Embryonic facial prominence (tissue), 1 donor: ENCODE measurements at regions not wholly inside any gene's neighbourhood (a gene's known extent, or its start where the extent isn't known, plus 50 kb on each side); places are given as distances from the start of the nearest gene placed in this dataset.

Source experiments
- DNase-seq: peaks from one replicate; pipeline ENCODE4 v3.0.0-alpha.2; 2016; ENCODE audit errors: extremely low spot score

DNA sequence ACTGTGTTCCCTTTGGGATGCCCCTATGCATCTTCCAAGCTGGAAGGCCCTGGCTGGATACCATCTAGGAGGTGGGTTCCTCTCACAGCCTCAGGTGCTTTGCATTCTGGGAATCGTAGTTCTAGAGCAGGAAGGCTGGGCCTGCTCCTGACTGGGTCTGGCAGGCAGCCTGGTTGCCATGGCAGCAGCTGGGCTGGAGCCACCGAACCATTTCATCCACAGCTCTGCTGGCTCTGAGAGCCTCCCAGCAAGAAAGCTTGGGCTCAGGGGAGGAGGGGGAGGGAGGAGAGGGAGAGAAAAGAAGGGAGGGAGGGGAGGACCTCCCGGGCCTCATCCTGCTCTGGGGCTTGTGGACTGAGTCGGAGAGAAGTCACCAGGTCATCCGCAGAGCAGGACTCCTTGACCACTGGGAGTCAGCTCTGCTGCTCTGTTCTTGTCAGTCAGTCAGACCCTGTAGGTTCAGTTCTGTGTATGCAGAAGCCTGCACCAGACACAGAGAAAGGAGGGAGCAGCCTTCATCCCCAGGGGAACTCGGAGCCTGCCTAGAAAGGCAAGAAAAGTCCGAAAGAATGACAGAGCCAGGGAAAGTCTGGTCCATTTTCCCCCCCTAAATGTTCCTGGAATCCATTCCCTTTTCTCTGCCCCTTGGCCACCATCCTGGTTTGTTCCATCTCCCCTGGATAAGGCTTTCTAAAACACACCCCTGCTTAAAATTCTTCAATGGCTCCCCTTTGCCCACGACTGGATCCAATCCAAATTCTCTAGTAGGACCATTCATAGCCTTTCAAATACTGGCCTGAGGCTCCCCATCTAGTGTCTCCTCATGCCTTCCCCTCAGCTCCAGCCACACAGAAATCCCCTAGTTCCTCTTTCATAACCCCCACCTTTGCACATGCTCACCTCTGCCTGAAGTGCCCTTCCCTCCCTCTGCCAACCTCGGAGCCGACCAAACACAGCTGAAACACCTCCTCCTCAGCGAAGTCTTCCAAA, 65.4 kb upstream of the ARAP3 start:
- DNase-seq = no peak

DNA sequence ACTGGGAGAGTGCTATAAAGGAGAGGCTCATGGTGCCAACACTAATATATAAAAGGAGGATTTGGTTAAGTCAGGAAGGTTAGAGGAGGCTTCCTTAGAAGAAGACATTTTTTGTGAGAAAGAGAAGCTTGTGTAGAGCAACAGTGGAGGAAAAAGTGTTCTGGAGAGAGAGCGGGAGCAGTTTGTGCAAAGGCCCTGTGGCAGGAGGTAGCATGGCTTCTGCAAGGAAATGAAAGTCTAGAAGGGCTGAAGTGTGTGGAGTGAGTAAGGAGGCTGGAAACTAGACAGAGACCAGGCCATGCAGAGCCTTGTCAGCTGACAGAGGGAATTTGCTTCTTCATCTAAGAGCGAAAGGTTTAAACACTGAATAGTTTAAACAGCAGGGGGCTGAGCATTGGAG, 64.4 kb upstream of the ARAP3 start:
- no peak for DNase-seq

DNA sequence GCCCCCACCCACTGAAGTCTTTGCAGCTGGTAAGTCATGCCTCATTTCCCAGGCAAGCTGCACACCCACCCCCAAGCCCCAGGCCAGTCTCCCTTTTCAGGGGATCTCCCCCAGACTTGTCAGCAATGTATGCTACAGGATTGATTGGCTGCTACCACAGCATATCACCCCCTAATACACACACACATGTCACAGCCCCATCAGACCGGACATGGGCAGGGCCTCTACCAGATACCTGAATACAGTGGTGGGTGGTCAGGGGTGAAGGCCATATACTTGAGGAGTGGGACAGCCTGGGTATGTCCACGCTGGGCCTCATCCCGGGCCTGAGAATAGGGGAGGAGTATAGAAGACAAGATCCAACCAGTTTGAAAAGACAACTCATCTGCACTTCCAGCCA, 63.4 kb upstream of the ARAP3 start:
- DNase-seq = no peak

DNA sequence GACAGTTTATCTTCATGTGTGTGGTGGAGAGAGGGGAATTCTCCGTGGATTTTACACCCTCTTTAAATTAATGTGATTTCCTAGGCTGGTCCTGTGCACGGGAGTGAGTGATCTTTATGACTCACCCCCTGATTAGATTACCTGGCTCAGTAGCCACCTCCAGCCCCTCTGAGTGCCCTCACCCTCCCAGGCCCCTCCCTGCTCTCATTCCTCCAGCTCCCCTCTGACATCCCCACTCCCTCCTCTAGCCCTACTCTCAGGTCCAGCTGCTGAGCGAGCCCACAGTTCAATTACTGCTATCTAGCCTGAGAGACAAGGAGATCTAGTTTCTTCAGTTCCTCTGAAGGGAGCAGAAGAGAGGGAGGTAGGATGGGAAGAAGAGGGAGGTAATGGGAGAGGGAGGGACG, 61.8 kb upstream of the ARAP3 start:
- no peak for DNase-seq

DNA sequence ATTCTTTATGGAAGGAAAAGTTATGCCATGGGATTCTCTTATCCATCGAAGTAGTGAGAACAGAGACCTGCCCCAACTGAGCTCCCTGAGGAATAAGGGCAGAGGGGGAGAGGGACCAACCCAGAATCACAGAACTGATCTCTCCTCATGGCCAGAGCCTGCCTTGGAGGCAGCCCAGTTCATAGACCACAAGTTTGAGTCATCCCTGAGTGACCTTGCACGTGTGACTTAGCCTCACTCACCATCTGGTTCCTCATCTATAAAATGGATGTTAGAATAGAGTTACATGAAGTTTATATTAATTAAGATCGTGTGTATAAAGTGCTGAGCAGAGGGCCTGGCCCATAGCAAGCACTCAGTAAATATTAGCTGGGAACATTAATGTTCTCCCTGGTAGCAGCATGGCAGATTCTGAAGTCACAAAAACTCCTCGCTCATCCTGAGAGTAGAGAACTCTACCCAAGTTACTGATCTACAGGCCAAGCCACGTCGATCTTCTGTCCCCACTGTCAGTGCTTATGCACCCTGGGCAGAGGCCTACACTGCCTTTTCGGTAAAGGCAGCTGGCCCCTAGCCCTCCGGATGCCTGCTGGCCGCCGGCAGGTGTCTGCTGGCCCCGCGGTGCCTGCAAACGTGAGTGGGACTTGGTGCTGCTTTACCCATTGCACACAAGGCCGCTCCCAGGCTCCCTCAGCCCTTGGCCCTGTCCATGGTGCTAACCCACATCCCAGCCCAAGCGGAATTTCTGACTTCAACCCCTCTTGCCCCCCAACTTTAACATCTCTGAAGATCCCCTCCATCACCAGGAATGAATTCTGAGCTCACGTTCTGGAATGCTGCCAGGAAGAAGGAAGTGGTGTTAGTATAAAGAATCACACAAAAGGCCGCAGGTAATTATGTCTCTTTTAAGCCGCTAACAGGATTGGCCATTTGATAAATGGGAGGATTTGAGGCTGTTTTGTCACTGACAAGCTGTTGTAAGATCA, 61.1 kb upstream of the ARAP3 start:
- DNase-seq = peak; percentile 13

DNA sequence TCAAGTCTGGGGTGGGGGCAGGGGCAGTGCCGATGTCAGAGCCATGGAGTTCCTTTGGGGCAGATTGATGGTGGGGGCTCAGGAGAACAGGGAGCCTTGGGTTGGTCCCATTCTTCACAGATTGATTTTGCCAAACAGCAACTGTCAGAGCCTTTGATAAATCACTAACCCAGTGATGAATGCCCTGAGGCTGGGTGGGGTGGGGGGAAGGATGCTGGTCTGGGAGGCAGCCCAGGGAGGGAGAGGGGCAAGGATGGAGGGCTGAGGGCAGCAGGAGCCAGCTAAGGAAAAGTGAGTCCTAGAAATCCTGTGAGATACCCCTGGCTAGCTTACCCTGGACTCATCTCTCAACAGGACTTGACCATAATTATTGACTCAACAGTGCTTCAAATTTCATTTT, 60.1 kb upstream of the ARAP3 start:
- no peak for DNase-seq

DNA sequence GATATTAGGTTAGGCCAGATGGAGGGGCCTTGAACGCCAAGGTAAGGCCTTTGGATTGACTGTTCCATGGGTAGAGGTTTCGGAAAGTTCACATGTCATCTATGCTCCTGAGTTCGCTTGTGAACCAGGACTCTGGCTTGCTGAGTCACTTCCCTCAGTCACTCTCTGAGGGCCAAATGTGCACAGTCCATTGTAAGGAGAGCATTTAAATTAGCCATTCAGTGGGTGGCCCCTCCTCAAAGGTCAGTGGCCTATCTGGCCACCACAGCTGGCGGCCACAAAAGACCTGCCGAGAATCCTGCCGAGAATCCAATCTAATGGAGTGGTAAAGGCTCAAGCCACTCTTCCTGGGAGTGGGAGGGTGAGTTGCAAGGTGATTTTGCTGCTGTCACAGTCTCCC, 58.9 kb upstream of the ARAP3 start:
- no peak for DNase-seq

DNA sequence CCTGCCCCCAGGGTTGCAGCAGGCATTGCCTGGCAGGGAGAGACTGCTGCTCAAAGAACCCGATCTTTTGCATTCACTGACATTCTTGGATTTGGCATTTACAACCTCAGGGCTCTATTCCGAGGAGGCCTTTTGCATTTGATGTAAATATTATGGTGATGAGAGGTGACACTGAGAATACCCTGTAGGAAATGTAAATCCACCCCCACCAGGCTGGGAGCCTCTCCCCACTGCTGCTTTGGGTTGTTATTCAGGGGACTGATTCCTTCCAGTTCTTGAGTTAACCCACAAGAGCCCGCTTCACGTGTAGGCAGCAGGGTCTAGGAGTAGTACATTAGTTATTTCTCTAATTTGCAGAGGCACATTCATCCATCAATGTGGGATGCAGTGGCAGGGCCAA, 55.5 kb upstream of the ARAP3 start:
- no peak for DNase-seq

DNA sequence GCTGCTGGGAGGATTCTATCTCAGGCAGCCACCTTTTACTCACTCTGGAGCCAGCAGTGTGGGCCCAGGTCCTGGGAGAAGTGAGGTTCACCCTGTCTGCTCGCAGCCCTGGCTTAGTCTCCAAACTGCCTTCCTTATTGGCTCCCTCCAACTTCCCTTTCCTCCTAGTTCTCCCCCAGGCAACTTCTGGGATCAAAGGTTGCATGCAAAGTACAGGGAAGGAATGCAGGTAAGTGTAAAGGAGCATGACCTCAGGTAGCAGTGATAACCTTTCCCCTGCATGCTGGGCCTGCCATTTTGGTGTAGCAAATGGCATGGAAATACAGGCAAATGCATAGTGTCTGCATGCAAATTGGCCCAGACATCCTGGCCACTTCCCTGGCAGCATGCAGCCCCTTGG, 53.8 kb upstream of the ARAP3 start:
- DNase-seq = no peak

DNA sequence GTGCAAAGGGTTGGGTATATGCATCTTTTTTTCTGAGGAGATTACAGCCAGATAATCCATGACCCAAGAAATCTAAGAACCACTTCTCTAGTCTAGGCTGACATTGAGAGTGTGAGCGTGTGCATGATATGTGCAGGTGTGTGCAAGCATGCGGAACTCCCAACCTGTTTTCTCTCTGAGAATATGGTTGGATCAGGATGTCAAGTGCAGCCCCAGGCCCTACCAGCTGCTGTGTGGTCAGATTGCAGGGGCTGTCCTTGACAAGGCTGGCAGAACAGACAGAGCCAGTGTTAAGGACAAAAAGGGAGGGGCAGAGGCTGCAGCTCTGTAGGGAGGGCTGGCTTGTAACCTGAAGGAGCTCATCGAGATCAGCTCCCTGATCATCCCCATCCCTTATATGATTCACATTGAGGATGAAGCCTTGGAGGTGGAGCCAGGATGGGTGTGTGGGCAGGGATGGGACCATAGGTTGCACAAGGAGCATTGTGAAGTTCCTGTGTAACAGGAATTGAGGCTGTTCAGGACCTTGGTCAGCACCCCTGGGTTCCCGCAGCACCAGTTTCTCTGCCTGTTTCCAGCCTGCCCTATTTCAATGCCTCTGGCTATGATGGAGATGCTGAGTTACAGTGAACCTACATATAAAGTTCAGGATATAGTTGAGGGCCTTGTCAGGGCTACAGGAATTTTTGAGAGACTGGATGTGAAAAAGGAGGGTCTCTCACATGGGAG, 52.6 kb upstream of the ARAP3 start:
- DNase-seq = no peak

DNA sequence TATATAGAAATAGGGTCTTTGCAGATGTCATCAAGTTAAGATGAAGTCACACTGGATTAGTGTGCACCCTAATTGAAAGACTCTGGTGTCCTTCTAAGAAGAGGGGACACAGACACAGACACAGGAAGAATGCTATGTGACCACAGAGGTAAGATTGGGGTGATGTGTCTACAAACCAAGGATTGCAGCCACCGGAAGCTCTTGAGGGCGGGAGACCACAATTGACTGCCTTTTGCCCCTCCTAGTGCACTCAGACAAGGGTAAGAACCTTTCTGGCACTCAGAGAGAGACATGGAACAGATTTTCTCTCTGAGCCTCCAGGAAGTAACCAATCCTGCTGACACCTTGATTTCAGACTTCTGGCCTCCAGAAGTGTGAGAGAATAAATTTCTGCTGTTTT, 51.2 kb upstream of the ARAP3 start:
- no peak for DNase-seq

DNA sequence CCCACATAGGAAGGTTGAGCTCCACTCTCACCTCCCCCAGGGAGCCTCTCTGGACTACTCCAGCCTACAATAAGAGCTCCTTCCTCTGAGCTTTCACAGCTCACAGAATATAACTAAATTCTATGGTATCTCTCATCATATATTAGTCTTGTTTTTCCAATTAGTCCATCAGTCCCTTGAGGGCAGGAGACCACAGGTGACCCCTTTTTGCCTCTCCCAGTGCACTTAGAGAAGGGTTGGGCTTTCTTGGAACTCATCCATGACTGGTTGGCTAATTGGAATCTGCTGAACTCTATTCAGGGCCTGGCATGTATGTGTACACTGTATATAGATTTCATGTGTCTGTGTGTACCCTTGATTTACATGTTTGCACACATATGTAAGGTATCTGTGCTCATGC, 50.4 kb upstream of the ARAP3 start:
- no peak for DNase-seq
